CD14-positive monocyte (primary cell): ENCODE measurements at regions not wholly inside any gene's neighbourhood (a gene's known extent, or its start where the extent isn't known, plus 50 kb on each side); places are given as distances from the start of the nearest gene placed in this dataset.
A peak's percentile ranks its signal among the peaks of the same experiment; 100 is the strongest.

ENCODE experiments used
- DNase-seq, 3 donors: peaks; one replicate each; pipeline ENCODE4 v3.0.0-alpha.2; 2011 to 2022
- H2AFZ ChIP-seq: 2 replicates; pipeline ENCODE4 v1.6.0; 2012; ENCODE audit warnings: mild to moderate bottlenecking, low read depth, low read length, inconsistent platforms; ENCODE audit not compliant: insufficient read depth, poor library complexity, severe bottlenecking
- H3K27ac ChIP-seq, 2 donors: 1 replicate in 1 of 2; 2 replicates in 1 of 2; pipeline ENCODE4 v1.5.1; 2012 to 2013; ENCODE audit warnings: low read length in 2 of 2, control low read depth in 1 of 2, inconsistent platforms in 1 of 2, low read depth in 1 of 2, mild to moderate bottlenecking in 1 of 2
- H3K27me3 ChIP-seq, 2 donors: one replicate each; pipeline versions ENCODE4 v1.6.0 to v1.6.1; 2011 to 2013; ENCODE audit warnings: low read length in 2 of 2; ENCODE audit not compliant: control insufficient read depth in 2 of 2, insufficient read depth in 2 of 2
- H3K36me3 ChIP-seq, 2 donors: replicated peaks in 1 of 2; 1 replicate in 1 of 2; 2 replicates in 1 of 2; pipeline versions ENCODE4 v1.5.1 to v1.6.1; 2012 to 2013; ENCODE audit warnings: low read length in 2 of 2, control low read depth in 1 of 2, inconsistent platforms in 1 of 2, mild to moderate bottlenecking in 1 of 2; ENCODE audit not compliant: insufficient read depth in 2 of 2, control insufficient read depth in 1 of 2
- H3K4me1 ChIP-seq, 2 donors: 1 replicate in 1 of 2; 2 replicates in 1 of 2; pipeline versions ENCODE4 v1.5.1 to v1.6.1; 2012 to 2013; ENCODE audit warnings: low read length in 2 of 2, control low read depth in 1 of 2, inconsistent platforms in 1 of 2, mild to moderate bottlenecking in 1 of 2, moderate library complexity in 1 of 2; ENCODE audit not compliant: insufficient read depth in 2 of 2, control insufficient read depth in 1 of 2
- H3K4me2 ChIP-seq: replicated peaks from 2 replicates; pipeline ENCODE3; 2012; ENCODE audit warnings: low read length, moderate library complexity, mild to moderate bottlenecking; ENCODE audit not compliant: poor library complexity, severe bottlenecking; ENCODE audit errors: extremely low read depth
- H3K4me3 ChIP-seq, 3 experiments: fragments of 200-600 bp in 1 of 3; sonication (generic) in 1 of 3; replicated peaks in 1 of 3; 1 replicate in 2 of 3; 2 replicates in 1 of 3; pipeline ENCODE4 v1.5.1; 2011 to 2013; ENCODE audit warnings: low read length in 3 of 3, mild to moderate bottlenecking in 3 of 3, control low read depth in 2 of 3, low read depth in 2 of 3, inconsistent platforms in 1 of 3, moderate library complexity in 1 of 3
- H3K79me2 ChIP-seq: 2 replicates; pipeline ENCODE4 v1.6.0; 2012; ENCODE audit warnings: mild to moderate bottlenecking, control low read depth, inconsistent platforms, low read length, moderate library complexity; ENCODE audit not compliant: insufficient read depth
- H3K9ac ChIP-seq: 2 replicates; pipeline ENCODE4 v1.6.0; 2017; ENCODE audit warnings: low read length, mild to moderate bottlenecking; ENCODE audit not compliant: insufficient read depth, poor library complexity, severe bottlenecking
- H3K9me3 ChIP-seq, 2 donors: replicated peaks in 1 of 2; 1 replicate in 1 of 2; 2 replicates in 1 of 2; pipeline versions ENCODE4 v1.5.1 to v1.6.1; 2012 to 2013; ENCODE audit warnings: low read length in 2 of 2, control low read depth in 1 of 2; ENCODE audit not compliant: control insufficient read depth in 1 of 2, insufficient read depth in 1 of 2
- H4K20me1 ChIP-seq: 2 replicates; pipeline ENCODE4 v1.6.0; 2012; ENCODE audit warnings: mild to moderate bottlenecking, low read length, control low read depth, moderate library complexity; ENCODE audit not compliant: insufficient read depth
- H3K27ac Mint-ChIP-seq, 7 donors: one replicate each; pipeline ENCODE4 v1.8.0; 2020; ENCODE audit warnings: mild to moderate bottlenecking in 7 of 7, mixed read lengths in 7 of 7, moderate library complexity in 6 of 7, inconsistent platforms in 2 of 7
- H3K27me3 Mint-ChIP-seq, 3 donors: one replicate each; pipeline ENCODE4 v1.8.0; 2021 to 2022; ENCODE audit warnings: low read depth in 3 of 3, mild to moderate bottlenecking in 3 of 3, mixed read lengths in 3 of 3, moderate library complexity in 3 of 3, inconsistent platforms in 1 of 3
- H3K36me3 Mint-ChIP-seq, 2 donors: one replicate each; pipeline ENCODE4 v1.8.0; 2020; ENCODE audit warnings: mixed read lengths in 2 of 2, inconsistent platforms in 1 of 2, mild to moderate bottlenecking in 1 of 2
- H3K4me1 Mint-ChIP-seq: one replicate; pipeline ENCODE4 v1.8.0; 2020; ENCODE audit warnings: mild to moderate bottlenecking, mixed read lengths
- H3K4me3 Mint-ChIP-seq, 2 donors: one replicate each; pipeline ENCODE4 v1.8.0; 2020; ENCODE audit warnings: mild to moderate bottlenecking in 2 of 2, mixed read lengths in 2 of 2, moderate library complexity in 1 of 2
- H3K9me3 Mint-ChIP-seq, 7 donors: one replicate each; pipeline ENCODE4 v1.8.0; 2020 to 2022; ENCODE audit warnings: mixed read lengths in 7 of 7, mild to moderate bottlenecking in 6 of 7, moderate library complexity in 6 of 7, inconsistent platforms in 2 of 7
- CTCF ChIP-seq: fragments of 200-600 bp; IDR thresholded peaks from one replicate; pipeline ENCODE4 v1.8.0; 2022; ENCODE audit warnings: antibody characterized with exemption, mild to moderate bottlenecking
- WGBS: methylation state at CpG from one replicate; pipeline ENCODE4 v1.1.5; 2013; ENCODE audit warnings: missing lambda C conversion rate; ENCODE audit not compliant: insufficient coverage; 5-methylcytosine and 5-hydroxymethylcytosine counted together
- intact Hi-C, 2 donors: fragments of 100-400 bp; cut with micrococcal nuclease; formaldehyde crosslinking; loops; one replicate each; pipeline versions ENCODE4 v1.15.0 to v1.15.1; 2023

DNA sequence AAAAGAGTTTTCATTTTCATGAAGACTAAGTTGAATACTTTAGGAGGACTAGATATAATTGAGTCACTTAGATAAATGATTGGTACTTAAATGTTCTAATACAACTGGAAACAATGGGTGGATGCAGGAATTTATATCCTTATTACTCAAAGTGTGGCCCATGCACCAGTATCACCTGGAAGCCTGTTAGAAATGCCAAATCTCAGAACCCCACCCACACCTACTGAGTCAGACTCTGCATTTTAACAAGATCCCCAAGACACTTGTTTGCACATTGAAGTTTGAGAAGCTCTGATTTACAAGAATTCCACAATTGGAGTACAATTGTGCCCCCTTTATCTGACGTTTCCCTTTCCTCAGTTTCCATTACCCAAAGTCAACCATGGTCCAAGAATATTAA, 239.0 kb downstream of the AUH start:
- H3K4me1 Mint-ChIP-seq, result peaks cover 10% of the 10 kb centered on the region
- DNase-seq, result no peak
- no peaks in the 10 kb centered on the region for H3K79me2 ChIP-seq
- peaks cover 9 to 11% of the 10 kb centered on the region in 2 donors for H3K4me1 ChIP-seq
- no peaks in the 10 kb centered on the region for H3K27me3 ChIP-seq
- H4K20me1 ChIP-seq, result no peaks in the 10 kb centered on the region
- H3K27ac Mint-ChIP-seq, result no peak overlapping the region
- TF ChIP-seq CTCF, result no peak
- H3K36me3 Mint-ChIP-seq, result peaks cover 0 to 1% of the 10 kb centered on the region in 2 donors
- no CpG with 5 or more reads among the region's 1 CpG for WGBS
- H3K9me3 ChIP-seq, result peaks cover 0 to 3% of the 10 kb centered on the region in 2 donors
- H3K9ac ChIP-seq, result no peak overlapping the region
- H3K27ac ChIP-seq, result no peak overlapping the region
- H3K36me3 ChIP-seq, result no peaks in the 10 kb centered on the region
- peaks cover 2 to 10% (median 6%) of the 10 kb centered on the region in 3 donors for H3K27me3 Mint-ChIP-seq
- no peak overlapping the region for H2AFZ ChIP-seq
- H3K4me3 ChIP-seq, result no peak overlapping the region
- H3K9me3 Mint-ChIP-seq, result peaks cover 0 to 8% (median 4%) of the 10 kb centered on the region in 7 donors
- intact Hi-C loops, result no loop called here
- H3K4me2 ChIP-seq, result no peak overlapping the region
- no peak overlapping the region for H3K4me3 Mint-ChIP-seq

- H4K20me1 ChIP-seq, result no peaks in the 10 kb centered on the region
- peaks cover 0 to 2% (median 0%) of the 10 kb centered on the region in 3 donors for H3K27me3 Mint-ChIP-seq
- H3K4me1 Mint-ChIP-seq, result peaks cover 14% of the 10 kb centered on the region
- TF ChIP-seq CTCF, result no peak
- DNase-seq, result no peak
- WGBS, result 90% methylated on average over 7 of the region's 10 CpGs
- no peak overlapping the region for H3K4me3 Mint-ChIP-seq
- H3K9me3 ChIP-seq, result peaks cover 0 to 3% of the 10 kb centered on the region in 2 donors
- peak overlapping the region in 1 of 7 donors; percentile 75 for H3K27ac Mint-ChIP-seq
- peaks cover 0 to 8% (median 4%) of the 10 kb centered on the region in 7 donors for H3K9me3 Mint-ChIP-seq
- no peaks in the 10 kb centered on the region for H3K36me3 ChIP-seq
- H2AFZ ChIP-seq, result no peak overlapping the region
- intact Hi-C loops, result no loop called here
- no peaks in the 10 kb centered on the region for H3K27me3 ChIP-seq
- H3K4me1 ChIP-seq, result peaks cover 6 to 8% of the 10 kb centered on the region in 2 donors
- H3K4me2 ChIP-seq, result no peak overlapping the region
- H3K36me3 Mint-ChIP-seq, result peaks cover 0 to 1% of the 10 kb centered on the region in 2 donors
- H3K27ac ChIP-seq, result no peak overlapping the region
- no peaks in the 10 kb centered on the region for H3K79me2 ChIP-seq
- no peak overlapping the region for H3K4me3 ChIP-seq
- H3K9ac ChIP-seq, result no peak overlapping the region
These were observed 234.8 kb downstream of the AUH start for GRCh38 chr9:91126761-91127445.
